ENCODE measurements at regions not wholly inside any gene's neighbourhood (a gene's known extent, or its start where the extent isn't known, plus 50 kb on each side); places are given as distances from the start of the nearest gene placed in this dataset.

GRCh38 chr5:97243353-97243752, 60.3 kb upstream of the RIOK2 start:
- H3K56ac ChIP-seq (replicated peaks; ENCODE audit: insufficient read length, low read depth, low read length) = no peak overlapping the region
- H3K4me2 ChIP-seq (ENCODE audit: insufficient read depth in 1 of 2, low read depth in 2 of 2, low read length in 2 of 2) = no peak overlapping the region
- H3K9ac ChIP-seq (replicated peaks in 1 of 4; ENCODE audit: extremely low read depth in 1 of 4, low read depth in 3 of 4, low read length in 3 of 4) = no peak overlapping the region
- no peaks in the 10 kb centered on the region for H3K79me1 ChIP-seq (ENCODE audit: low read depth, low read length)
- no peak overlapping the region for H3K4ac ChIP-seq (replicated peaks; ENCODE audit: insufficient read length, low read depth, low read length)
- H2BK12ac ChIP-seq (ENCODE audit: low read depth, low read length) = no peak overlapping the region
- no peak overlapping the region for H2BK20ac ChIP-seq (ENCODE audit: low read length)
- DNase-seq (ENCODE audit: low read depth in 1 of 2, low spot score in 2 of 2) = no peak
- H2AK5ac ChIP-seq (ENCODE audit: low read depth, low read length) = no peak overlapping the region
- no peaks in the 10 kb centered on the region for H3K27me3 ChIP-seq (replicated peaks in 1 of 4; ENCODE audit: control insufficient read depth in 3 of 4, extremely low read depth in 1 of 4, insufficient read depth in 3 of 4, low read length in 3 of 4)
- no peaks in the 10 kb centered on the region for H3K79me2 ChIP-seq (ENCODE audit: control insufficient read depth in 1 of 2, insufficient read depth in 2 of 2, low read length in 2 of 2)
- H3K4me1 ChIP-seq (replicated peaks in 1 of 4; ENCODE audit: control insufficient read depth in 3 of 4, insufficient read depth in 4 of 4, low read length in 3 of 4) = no peaks in the 10 kb centered on the region
- no peak for FAIRE-seq
- no peak overlapping the region for H4K8ac ChIP-seq (ENCODE audit: extremely low read depth, insufficient read depth, low read length)
- H4K91ac ChIP-seq (replicated peaks; ENCODE audit: insufficient read length, low read length) = no peak overlapping the region
- no peak overlapping the region for H2BK120ac ChIP-seq (replicated peaks; ENCODE audit: low read depth, low read length)
- H3K18ac ChIP-seq (ENCODE audit: extremely low read depth, low read length) = no peak overlapping the region
- no peak overlapping the region for H2BK15ac ChIP-seq (ENCODE audit: low read length)
- TF ChIP-seq JUND (IDR thresholded peaks at IDR 0.05; ENCODE audit: low read length) (no peak), TAF1 (IDR thresholded peaks at IDR 0.05; ENCODE audit: low read depth, low read length) (no peak)
- H3K4me3 ChIP-seq (ENCODE audit: extremely low read depth in 1 of 4, insufficient read depth in 2 of 4, low read depth in 3 of 4, low read length in 4 of 4) = no peak overlapping the region
- no peak overlapping the region for H3K27ac ChIP-seq (ENCODE audit: low read depth, low read length)
- POLR2A ChIA-PET (ENCODE audit: partially characterized antibody) = no interaction called here
- no peak overlapping the region for H2AFZ ChIP-seq (ENCODE audit: low read length)
- CTCF ChIA-PET (ENCODE audit: partially characterized antibody) = interaction anchor here (0.6 to 1.8 kb wide), 2 partner anchors 12 to 112 kb away, joined by 3 to 7 read pairs; no protein-coding TSS in a partner anchor
- no peaks in the 10 kb centered on the region; the same call in 1 of the 2 replicates for H3K23me2 ChIP-seq (ENCODE audit: low read depth, low read length)
- no peaks in the 10 kb centered on the region for H3K36me3 ChIP-seq (ENCODE audit: control insufficient read depth in 2 of 4, insufficient read depth in 4 of 4, low read length in 3 of 4)
- peaks cover 5 to 9% of the 10 kb centered on the region in 2 experiments; a peak in 3 of 4 replicates for H3K9me3 ChIP-seq (ENCODE audit: insufficient read depth in 2 of 2, low read depth in 1 of 2, low read length in 1 of 2)
- no peak overlapping the region for H3K23ac ChIP-seq (ENCODE audit: insufficient read length)
- no peak overlapping the region for H4K5ac ChIP-seq (ENCODE audit: insufficient read length, low read depth, low read length)
- WGBS, 2 experiments (ENCODE audit: extremely low coverage in 1 of 2, insufficient coverage in 1 of 2, insufficient read length in 1 of 2, insufficient replicate concordance in 2 of 2, low coverage in 1 of 2, low lambda C conversion rate in 2 of 2, missing lambda C conversion rate in 1 of 2) = 94% methylated on average over 2 of the region's 2 CpGs; no CpG with 5 or more reads in 1 of the 2 experiments
- no peak overlapping the region for H3K14ac ChIP-seq (ENCODE audit: insufficient read length)
- no peaks in the 10 kb centered on the region for H4K20me1 ChIP-seq (replicated peaks in 1 of 2; ENCODE audit: control insufficient read depth in 1 of 2, insufficient read depth in 2 of 2, low read length in 2 of 2)
- no peak overlapping the region for H2BK5ac ChIP-seq (ENCODE audit: low read depth, low read length)

Measured in H1 (cell line).